ENCODE measurements at regions not wholly inside any gene's neighbourhood (a gene's known extent, or its start where the extent isn't known, plus 50 kb on each side); places are given as distances from the start of the nearest gene placed in this dataset.

GRCh38 chr13:59472134-59472533 lies 691.6 kb downstream of the DIAPH3 start:
- Histone ChIP-seq H3K27me3 (ENCODE audit: insufficient read depth) (no peaks in the 10 kb centered on the region), H3K9me3 (peaks cover 12% of the 10 kb centered on the region), H3K36me3 (replicated peaks in 1 of 2; ENCODE audit: control insufficient read depth in 1 of 2, insufficient read depth in 2 of 2, low read length in 1 of 2) (no peaks in the 10 kb centered on the region), H3F3A (replicated peaks; ENCODE audit: insufficient read depth) (peaks cover 10% of the 10 kb centered on the region), H3K27ac (ENCODE audit: low read depth in 2 of 2, low read length in 1 of 2) (peak overlapping the region; percentile 47 to 54; a peak in 3 of 4 replicates), H4K20me1 (ENCODE audit: insufficient read depth) (no peaks in the 10 kb centered on the region), H3K79me2 (ENCODE audit: insufficient read depth) (no peaks in the 10 kb centered on the region), H3K9ac (no peak overlapping the region), H3K4me2 (no peak overlapping the region), H2AFZ (ENCODE audit: low read depth) (no peak overlapping the region), H3K9me2 (no peaks in the 10 kb centered on the region), H3K4me3 (ENCODE audit: low read depth in 2 of 2, low read length in 1 of 2) (no peak overlapping the region), H3K4me1 (ENCODE audit: control insufficient read depth in 1 of 2, insufficient read depth in 2 of 2, low read depth in 1 of 2, low read length in 1 of 2) (peaks cover 5 to 21% of the 10 kb centered on the region in 2 experiments; a peak in 3 of 4 replicates)
- peak; percentile 65; the same call in 1 of the 2 replicates for TF ChIP-seq POLR2AphosphoS5 (IDR thresholded peaks at IDR 0.05; ENCODE audit: low read depth, low read length)
- no peak for TF ChIP-seq ELF1 (IDR thresholded peaks at IDR 0.05)
- TF ChIP-seq GATA2 (CRISPR knock-in tag; IDR thresholded peaks at IDR 0.05): no peak
- peak; percentile 38; the same call in 1 of the 2 replicates for TF ChIP-seq MAX (IDR thresholded peaks at IDR 0.05; ENCODE audit: low read depth)
- TF ChIP-seq TEAD4 (IDR thresholded peaks at IDR 0.05; ENCODE audit: borderline replicate concordance, insufficient read depth): peak; percentile 90
- no peak for TF ChIP-seq RCOR1 (IDR thresholded peaks at IDR 0.05; ENCODE audit: low read length)
- peak; percentile 75; the same call in 1 of the 2 replicates for TF ChIP-seq FOXM1 (IDR thresholded peaks at IDR 0.05; ENCODE audit: low read depth)
- TF ChIP-seq PBX3 (IDR thresholded peaks at IDR 0.05): peak; percentile 96
- TF ChIP-seq TCF12 (IDR thresholded peaks at IDR 0.05): peak; percentile 95
- peak; percentile 89 for TF ChIP-seq JUND (IDR thresholded peaks at IDR 0.05)
- peak; percentile 86; the same call in 1 of the 2 replicates for TF ChIP-seq FOSL2 (IDR thresholded peaks at IDR 0.05; ENCODE audit: borderline replicate concordance, low read depth)
- TF ChIP-seq EP300 (IDR thresholded peaks at IDR 0.05; ENCODE audit: borderline replicate concordance in 1 of 2, low read depth in 1 of 2, low read length in 1 of 2): peak; percentile 10 to 92; a peak in 1 of 4 replicates
- no peak for TF ChIP-seq SMC3 (IDR thresholded peaks at IDR 0.05; ENCODE audit: low read depth, low read length)
- TF ChIP-seq TAF1 (IDR thresholded peaks at IDR 0.05; ENCODE audit: borderline replicate concordance, low read depth, low read length): no peak
- no peak for TF ChIP-seq MXI1 (IDR thresholded peaks at IDR 0.05; ENCODE audit: low read depth, low read length)
- peak; percentile 62; the same call in 1 of the 2 replicates for TF ChIP-seq ZBTB33 (IDR thresholded peaks at IDR 0.05; ENCODE audit: borderline replicate concordance, low read depth)
- no peak for TF ChIP-seq FOXJ3 (CRISPR knock-in tag; IDR thresholded peaks at IDR 0.05)
- TF ChIP-seq IRF3 (IDR thresholded peaks at IDR 0.05; ENCODE audit: low read depth, low read length): no peak
- TF ChIP-seq SIN3A (IDR thresholded peaks at IDR 0.05; ENCODE audit: borderline replicate concordance, low read depth, low read length): no peak
- peak; percentile 78 for TF ChIP-seq NFIC (IDR thresholded peaks at IDR 0.05; ENCODE audit: borderline replicate concordance)
- TF ChIP-seq USF2 (IDR thresholded peaks at IDR 0.05; ENCODE audit: borderline replicate concordance, low read depth, low read length): no peak
- peak; percentile 51; the same call in 1 of the 2 replicates for TF ChIP-seq RXRA (IDR thresholded peaks at IDR 0.05; ENCODE audit: borderline replicate concordance, low read depth)
- peak; percentile 36; the same call in 1 of the 2 replicates for TF ChIP-seq MEF2A (IDR thresholded peaks at IDR 0.05; ENCODE audit: borderline replicate concordance, low read depth)
- no peak for TF ChIP-seq RFX5 (IDR thresholded peaks at IDR 0.05; ENCODE audit: low read length)
- DNase-seq: no peak
- CTCF ChIA-PET: interaction anchor here (0.6 to 0.8 kb wide), 2 partner anchors 80 to 1614 kb away, joined by 3 read pairs; no protein-coding TSS in a partner anchor
- POLR2A ChIA-PET: no interaction called here
